Thymus (tissue), 11 donors: ENCODE measurements at regions not wholly inside any gene's neighbourhood (a gene's known extent, or its start where the extent isn't known, plus 50 kb on each side); places are given as distances from the start of the nearest gene placed in this dataset.

ENCODE experiments used
- DNase-seq, 9 donors: peaks; one replicate each; pipeline ENCODE4 v3.0.0-alpha.2; 2013; ENCODE audit warnings: low spot score in 9 of 9, low read depth in 6 of 9, missing footprints in 1 of 9
- H3K27ac ChIP-seq, 2 donors: one replicate each; pipeline ENCODE4 v1.5.1; 2013; ENCODE audit warnings: control low read depth in 1 of 2, low read depth in 1 of 2, low read length in 1 of 2, mild to moderate bottlenecking in 1 of 2, moderate library complexity in 1 of 2
- H3K27me3 ChIP-seq, 2 donors: one replicate each; pipeline ENCODE4 v1.5.1; 2013; ENCODE audit warnings: low read length in 1 of 2; ENCODE audit not compliant: control insufficient read depth in 2 of 2, insufficient read depth in 1 of 2
- H3K36me3 ChIP-seq, 2 donors: one replicate each; pipeline ENCODE4 v1.5.1; 2013; ENCODE audit warnings: low read length in 1 of 2, mild to moderate bottlenecking in 1 of 2, moderate library complexity in 1 of 2; ENCODE audit not compliant: control insufficient read depth in 2 of 2, insufficient read depth in 2 of 2
- H3K4me1 ChIP-seq, 2 donors: one replicate each; pipeline ENCODE4 v1.5.1; 2013; ENCODE audit warnings: low read length in 2 of 2; ENCODE audit not compliant: control insufficient read depth in 2 of 2, insufficient read depth in 2 of 2
- H3K4me3 ChIP-seq, 2 donors: one replicate each; pipeline ENCODE4 v1.5.1; 2013; ENCODE audit warnings: low read length in 2 of 2, control low read depth in 1 of 2, mild to moderate bottlenecking in 1 of 2
- H3K9me3 ChIP-seq, 2 donors: one replicate each; pipeline ENCODE4 v1.5.1; 2013; ENCODE audit warnings: low read length in 1 of 2, mild to moderate bottlenecking in 1 of 2; ENCODE audit not compliant: control insufficient read depth in 2 of 2, insufficient read depth in 1 of 2
- WGBS: extraction: QIAGEN DNeasy Blood & Tissue Kit; methylation state at CpG from one replicate; pipeline ENCODE4 v1.1.7; 2013; 5-methylcytosine and 5-hydroxymethylcytosine counted together
- donor health status: healthy.

- no peaks in the 10 kb centered on the region for H3K36me3 ChIP-seq
- no peak overlapping the region for H3K27ac ChIP-seq
- no peaks in the 10 kb centered on the region for H3K27me3 ChIP-seq
- no peak for DNase-seq
- H3K4me3 ChIP-seq = no peak overlapping the region
- WGBS = 89% methylated on average over 2 of the region's 2 CpGs
- no peaks in the 10 kb centered on the region for H3K4me1 ChIP-seq
- no peaks in the 10 kb centered on the region for H3K9me3 ChIP-seq
Measured at GRCh38 chr20:7313047-7313446, 545.6 kb downstream of the BMP2 start.

GRCh38 chr20:7323957-7324356 lies 556.5 kb downstream of the BMP2 start:
- DNase-seq = no peak
- H3K9me3 ChIP-seq = no peaks in the 10 kb centered on the region
- H3K27me3 ChIP-seq = no peaks in the 10 kb centered on the region
- H3K27ac ChIP-seq = no peak overlapping the region
- H3K36me3 ChIP-seq = no peaks in the 10 kb centered on the region
- no peak overlapping the region for H3K4me3 ChIP-seq
- no peaks in the 10 kb centered on the region for H3K4me1 ChIP-seq
- WGBS = 55% methylated on average over 5 of the region's 5 CpGs

- no peak for DNase-seq
- H3K4me3 ChIP-seq = no peak overlapping the region
- H3K27me3 ChIP-seq = no peaks in the 10 kb centered on the region
- no peak overlapping the region for H3K27ac ChIP-seq
- H3K9me3 ChIP-seq = no peaks in the 10 kb centered on the region
- H3K4me1 ChIP-seq = no peaks in the 10 kb centered on the region
- no peaks in the 10 kb centered on the region for H3K36me3 ChIP-seq
Measured at GRCh38 chr20:7327810-7328209, 560.3 kb downstream of the BMP2 start.

GRCh38 chr20:7330850-7331249 lies 563.4 kb downstream of the BMP2 start:
- 81% methylated on average over 4 of the region's 4 CpGs for WGBS

GRCh38 chr20:7332169-7332568 lies 564.7 kb downstream of the BMP2 start:
- DNase-seq = no peak
- Histone ChIP-seq H3K27me3 (no peaks in the 10 kb centered on the region), H3K9me3 (no peaks in the 10 kb centered on the region), H3K4me1 (no peaks in the 10 kb centered on the region), H3K27ac (no peak overlapping the region), H3K36me3 (no peaks in the 10 kb centered on the region), H3K4me3 (no peak overlapping the region)
- 68% methylated on average over 1 of the region's 1 CpG for WGBS

More at GRCh38 chr20:7330850-7331249, 563.4 kb downstream of the BMP2 start:
- DNase-seq = no peak
- Histone ChIP-seq H3K4me3 (no peak overlapping the region), H3K9me3 (no peaks in the 10 kb centered on the region), H3K36me3 (no peaks in the 10 kb centered on the region), H3K4me1 (no peaks in the 10 kb centered on the region), H3K27me3 (no peaks in the 10 kb centered on the region), H3K27ac (no peak overlapping the region)

- Histone ChIP-seq H3K27ac (no peak overlapping the region), H3K4me1 (no peaks in the 10 kb centered on the region), H3K27me3 (no peaks in the 10 kb centered on the region), H3K36me3 (no peaks in the 10 kb centered on the region), H3K4me3 (no peak overlapping the region), H3K9me3 (no peaks in the 10 kb centered on the region)
- DNase-seq = no peak
- WGBS = 93% methylated on average over 3 of the region's 3 CpGs
Measured at GRCh38 chr20:7333841-7334240, 566.4 kb downstream of the BMP2 start.

- 97% methylated on average over 3 of the region's 3 CpGs for WGBS
- no peaks in the 10 kb centered on the region for H3K36me3 ChIP-seq
- DNase-seq = no peak
- no peak overlapping the region for H3K27ac ChIP-seq
- no peaks in the 10 kb centered on the region for H3K4me1 ChIP-seq
- no peak overlapping the region for H3K4me3 ChIP-seq
- no peaks in the 10 kb centered on the region for H3K9me3 ChIP-seq
- H3K27me3 ChIP-seq = no peaks in the 10 kb centered on the region
Measured at GRCh38 chr20:7346026-7346425, 578.5 kb downstream of the BMP2 start.

GRCh38 chr20:7346562-7346961 lies 579.1 kb downstream of the BMP2 start:
- Histone ChIP-seq H3K9me3 (no peaks in the 10 kb centered on the region), H3K4me3 (no peak overlapping the region), H3K36me3 (no peaks in the 10 kb centered on the region), H3K27me3 (no peaks in the 10 kb centered on the region), H3K27ac (no peak overlapping the region), H3K4me1 (no peaks in the 10 kb centered on the region)
- DNase-seq = no peak
- 93% methylated on average over 1 of the region's 1 CpG for WGBS

- Histone ChIP-seq H3K4me1 (no peaks in the 10 kb centered on the region), H3K27me3 (no peaks in the 10 kb centered on the region), H3K4me3 (no peak overlapping the region), H3K36me3 (no peaks in the 10 kb centered on the region), H3K27ac (no peak overlapping the region), H3K9me3 (no peaks in the 10 kb centered on the region)
- WGBS = 64% methylated on average over 2 of the region's 2 CpGs
- peak in 1 of 9 donors; percentile 1 for DNase-seq
Measured at GRCh38 chr20:7347409-7347808, 579.9 kb downstream of the BMP2 start.

- DNase-seq = no peak
- Histone ChIP-seq H3K27ac (no peak overlapping the region), H3K36me3 (no peaks in the 10 kb centered on the region), H3K4me3 (no peak overlapping the region), H3K4me1 (no peaks in the 10 kb centered on the region), H3K9me3 (no peaks in the 10 kb centered on the region), H3K27me3 (no peaks in the 10 kb centered on the region)
- WGBS = 92% methylated on average over 1 of the region's 1 CpG
Measured at GRCh38 chr20:7348253-7348652, 580.8 kb downstream of the BMP2 start.
